Muscle of leg (tissue), 3 donors: ENCODE measurements at regions not wholly inside any gene's neighbourhood (a gene's known extent, or its start where the extent isn't known, plus 50 kb on each side); places are given as distances from the start of the nearest gene placed in this dataset.

Experiments used
- DNase-seq: peaks from one replicate; pipeline ENCODE4 v3.0.0; 2013
- H3K27ac ChIP-seq: one replicate; pipeline ENCODE4 v1.5.1; 2013; ENCODE audit warnings: mild to moderate bottlenecking, low read length, control low read depth
- H3K27me3 ChIP-seq: one replicate; pipeline ENCODE4 v1.6.1; 2013; ENCODE audit warnings: low read length; ENCODE audit not compliant: control insufficient read depth, insufficient read depth
- H3K36me3 ChIP-seq: one replicate; pipeline ENCODE4 v1.6.1; 2013; ENCODE audit warnings: low read length; ENCODE audit not compliant: control insufficient read depth, insufficient read depth
- H3K4me1 ChIP-seq: one replicate; pipeline ENCODE4 v1.6.1; 2013; ENCODE audit warnings: low read length; ENCODE audit not compliant: control insufficient read depth, insufficient read depth
- H3K4me3 ChIP-seq: one replicate; pipeline ENCODE4 v1.5.1; 2013; ENCODE audit warnings: low read length, control low read depth
- H3K9me3 ChIP-seq: replicated peaks from 2 replicates; pipeline ENCODE4 v1.6.1; 2013; ENCODE audit warnings: low read depth, low read length; ENCODE audit not compliant: control insufficient read depth
- WGBS: methylation state at CpG from one replicate; pipeline ENCODE4 v1.1.5; 2013; ENCODE audit warnings: missing lambda C conversion rate; ENCODE audit not compliant: insufficient coverage; 5-methylcytosine and 5-hydroxymethylcytosine counted together

GRCh38 chr7:117951285-117951684 lies 78.0 kb upstream of the CTTNBP2 start:
- Histone ChIP-seq H3K4me3 (no peak overlapping the region), H3K36me3 (no peaks in the 10 kb centered on the region), H3K9me3 (no peaks in the 10 kb centered on the region), H3K27ac (no peak overlapping the region), H3K4me1 (no peaks in the 10 kb centered on the region), H3K27me3 (no peaks in the 10 kb centered on the region)
- 83% methylated on average over 4 of the region's 5 CpGs for WGBS
- no peak for DNase-seq

- Histone ChIP-seq H3K4me3 (no peak overlapping the region), H3K27me3 (no peaks in the 10 kb centered on the region), H3K4me1 (no peaks in the 10 kb centered on the region), H3K36me3 (no peaks in the 10 kb centered on the region), H3K27ac (no peak overlapping the region), H3K9me3 (no peaks in the 10 kb centered on the region)
- DNase-seq: no peak
- 33% methylated on average over 1 of the region's 4 CpGs for WGBS
Measured at GRCh38 chr7:117951691-117952280, 78.5 kb upstream of the CTTNBP2 start.

- no peak overlapping the region for H3K4me3 ChIP-seq
- H3K27me3 ChIP-seq: no peaks in the 10 kb centered on the region
- H3K27ac ChIP-seq: no peak overlapping the region
- no CpG with 5 or more reads among the region's 4 CpGs for WGBS
- DNase-seq: no peak
- H3K9me3 ChIP-seq: no peaks in the 10 kb centered on the region
- no peaks in the 10 kb centered on the region for H3K36me3 ChIP-seq
- H3K4me1 ChIP-seq: no peaks in the 10 kb centered on the region
Measured at GRCh38 chr7:117955046-117955445, 81.8 kb upstream of the CTTNBP2 start.

- H3K4me1 ChIP-seq: no peaks in the 10 kb centered on the region
- no peaks in the 10 kb centered on the region for H3K27me3 ChIP-seq
- no peak overlapping the region for H3K27ac ChIP-seq
- no peaks in the 10 kb centered on the region for H3K9me3 ChIP-seq
- H3K4me3 ChIP-seq: no peak overlapping the region
- H3K36me3 ChIP-seq: no peaks in the 10 kb centered on the region
- no peak for DNase-seq
Measured at GRCh38 chr7:117960351-117960750, 87.1 kb upstream of the CTTNBP2 start.

GRCh38 chr7:117961235-117961634 lies 88.0 kb upstream of the CTTNBP2 start:
- H3K27ac ChIP-seq: no peak overlapping the region
- H3K4me3 ChIP-seq: no peak overlapping the region
- 45% methylated on average over 3 of the region's 4 CpGs for WGBS
- no peaks in the 10 kb centered on the region for H3K4me1 ChIP-seq
- peak; percentile 70 for DNase-seq
- no peaks in the 10 kb centered on the region for H3K36me3 ChIP-seq
- H3K9me3 ChIP-seq: no peaks in the 10 kb centered on the region
- H3K27me3 ChIP-seq: no peaks in the 10 kb centered on the region

GRCh38 chr7:117962366-117962994 lies 89.2 kb upstream of the CTTNBP2 start:
- no peaks in the 10 kb centered on the region for H3K36me3 ChIP-seq
- no peak overlapping the region for H3K27ac ChIP-seq
- WGBS: no CpG with 5 or more reads among the region's 5 CpGs
- H3K9me3 ChIP-seq: no peaks in the 10 kb centered on the region
- H3K4me1 ChIP-seq: no peaks in the 10 kb centered on the region
- no peaks in the 10 kb centered on the region for H3K27me3 ChIP-seq
- H3K4me3 ChIP-seq: no peak overlapping the region
- peak; percentile 35 for DNase-seq

- DNase-seq: peak; percentile 62
- H3K36me3 ChIP-seq: no peaks in the 10 kb centered on the region
- no peaks in the 10 kb centered on the region for H3K27me3 ChIP-seq
- H3K9me3 ChIP-seq: no peaks in the 10 kb centered on the region
- H3K4me1 ChIP-seq: no peaks in the 10 kb centered on the region
- no peak overlapping the region for H3K27ac ChIP-seq
- no peak overlapping the region for H3K4me3 ChIP-seq
- no CpG with 5 or more reads among the region's 2 CpGs for WGBS
Measured at GRCh38 chr7:117963264-117964197, 90.3 kb upstream of the CTTNBP2 start.

GRCh38 chr7:117970801-117971200 lies 97.6 kb upstream of the CTTNBP2 start:
- H3K4me1 ChIP-seq: peaks cover 4% of the 10 kb centered on the region
- H3K27me3 ChIP-seq: no peaks in the 10 kb centered on the region
- no peaks in the 10 kb centered on the region for H3K9me3 ChIP-seq
- H3K4me3 ChIP-seq: no peak overlapping the region
- no CpG with 5 or more reads among the region's 2 CpGs for WGBS
- no peak overlapping the region for H3K27ac ChIP-seq
- DNase-seq: no peak
- no peaks in the 10 kb centered on the region for H3K36me3 ChIP-seq

GRCh38 chr7:117971556-117972244 lies 98.5 kb upstream of the CTTNBP2 start:
- Histone ChIP-seq H3K4me3 (no peak overlapping the region), H3K4me1 (peaks cover 4% of the 10 kb centered on the region), H3K9me3 (no peaks in the 10 kb centered on the region), H3K27me3 (no peaks in the 10 kb centered on the region), H3K36me3 (no peaks in the 10 kb centered on the region), H3K27ac (no peak overlapping the region)
- DNase-seq: no peak
- WGBS: 94% methylated on average over 5 of the region's 11 CpGs

GRCh38 chr7:117972606-117973005 lies 99.4 kb upstream of the CTTNBP2 start:
- H3K36me3 ChIP-seq: no peaks in the 10 kb centered on the region
- no peak overlapping the region for H3K4me3 ChIP-seq
- no peak overlapping the region for H3K27ac ChIP-seq
- DNase-seq: peak; percentile 25
- peaks cover 4% of the 10 kb centered on the region for H3K4me1 ChIP-seq
- WGBS: 50% methylated on average over 1 of the region's 4 CpGs
- no peaks in the 10 kb centered on the region for H3K9me3 ChIP-seq
- H3K27me3 ChIP-seq: no peaks in the 10 kb centered on the region
